Stimulated activated CD8-positive, alpha-beta memory T cell treated with anti-CD3 and anti-CD28 coated beads, Interleukin-15, amount 100 ng/mL, for 1 hour (primary cell): ENCODE measurements at regions not wholly inside any gene's neighbourhood (a gene's known extent, or its start where the extent isn't known, plus 50 kb on each side); places are given as distances from the start of the nearest gene placed in this dataset.

Experiments
- DNase-seq: peaks from one replicate; pipeline ENCODE4 v3.0.0-alpha.2; 2020; ENCODE audit warnings: low read depth

DNA sequence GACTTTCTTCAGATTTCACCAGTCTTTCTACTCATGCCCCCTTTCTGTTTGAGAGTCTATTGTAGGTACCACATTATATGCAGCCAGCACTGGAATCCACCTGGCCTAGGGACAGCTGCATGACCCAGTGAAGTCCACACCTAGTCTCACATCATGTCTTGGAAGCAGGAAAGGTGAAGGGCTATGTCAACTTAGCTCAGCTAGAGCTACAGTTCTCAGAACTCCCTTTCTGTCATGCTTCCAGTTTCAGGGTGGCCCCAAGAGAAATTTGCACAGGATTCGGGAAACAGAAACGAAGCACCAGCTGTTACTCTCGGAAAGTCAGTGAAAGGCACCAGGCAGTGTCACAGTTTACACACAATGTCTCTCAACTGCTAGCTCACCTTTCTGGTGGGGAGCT lies 51.6 kb upstream of the NLRP1 start:
- DNase-seq, result no peak

DNA sequence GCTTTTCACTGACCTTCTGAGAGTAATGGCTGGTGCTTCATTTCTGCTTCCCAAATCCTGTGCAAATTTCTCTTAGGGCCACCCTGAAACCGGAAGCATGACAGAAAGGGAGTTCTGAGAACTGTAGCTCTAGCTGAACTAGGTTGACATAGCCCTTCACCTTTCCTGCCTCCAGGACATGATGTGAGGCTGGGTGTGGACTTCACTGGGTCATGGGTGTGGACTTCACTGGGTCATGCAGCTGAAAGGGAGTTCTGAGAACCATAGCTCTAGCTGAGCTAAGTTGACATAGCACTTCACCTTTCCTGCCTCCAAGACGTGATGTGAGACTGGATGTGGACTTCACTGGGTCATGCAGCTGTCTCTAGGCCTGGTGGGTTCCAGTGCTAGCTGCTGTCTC lies 54.3 kb upstream of the NLRP1 start:
- no peak for DNase-seq

DNA sequence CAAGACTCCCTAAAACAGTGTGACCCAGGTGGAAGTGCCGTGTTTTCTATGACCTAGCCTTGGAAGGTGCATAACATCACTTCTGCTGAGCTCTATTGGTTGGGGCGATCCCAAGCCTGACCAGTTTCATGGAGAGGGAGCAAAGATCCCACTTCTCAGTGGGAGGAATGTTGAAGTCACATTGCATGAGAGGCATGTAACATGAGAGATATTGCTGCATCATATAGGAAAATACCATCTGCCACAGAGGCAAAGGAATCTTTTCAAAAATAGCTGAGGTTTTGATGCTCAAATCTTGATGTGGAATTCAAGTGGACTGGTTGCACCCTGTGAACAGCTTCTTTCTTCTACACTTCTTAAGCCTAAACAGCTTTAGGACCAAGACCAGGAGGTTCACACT lies 56.4 kb upstream of the NLRP1 start:
- no peak for DNase-seq

DNA sequence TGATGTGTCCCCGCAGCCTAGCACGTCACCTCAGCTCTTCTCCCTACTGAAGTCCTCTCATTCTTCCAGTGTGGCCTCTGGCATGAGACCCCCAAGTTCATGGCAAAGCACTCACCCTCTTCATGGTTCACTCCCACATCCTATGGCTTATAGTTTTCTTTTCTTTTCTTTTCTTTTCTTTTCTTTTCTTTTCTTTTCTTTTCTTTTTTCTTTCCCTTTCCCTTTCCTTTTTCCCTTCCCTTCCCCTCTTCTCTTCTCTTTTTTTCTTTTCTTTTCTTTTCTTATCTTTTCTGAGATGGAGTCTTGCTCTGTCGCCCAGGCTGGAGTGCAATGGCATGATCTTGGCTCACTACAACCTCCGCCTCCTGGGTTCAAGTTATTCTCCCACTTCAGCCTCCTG lies 58.4 kb upstream of the NLRP1 start:
- DNase-seq, result no peak

DNA sequence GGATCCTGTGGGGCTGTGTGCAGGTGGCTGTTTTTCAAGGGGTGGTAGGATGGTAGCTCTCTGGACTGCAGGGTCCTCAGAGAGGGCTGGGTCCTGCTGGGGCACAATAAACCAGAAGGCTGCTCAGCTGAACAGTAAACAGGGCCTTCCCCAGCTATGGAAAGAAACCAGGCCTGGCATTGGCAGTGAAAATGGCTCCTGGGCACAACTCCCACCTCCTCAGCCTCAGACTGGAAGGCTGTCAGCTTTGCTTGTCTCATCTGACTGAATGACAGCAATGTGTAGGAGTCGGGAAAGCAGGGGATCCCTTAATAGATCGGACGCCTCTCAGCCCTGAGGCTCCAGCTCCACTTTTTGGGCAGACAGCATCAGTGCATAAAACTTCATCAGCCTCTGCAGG lies 59.8 kb upstream of the NLRP1 start:
- no peak for DNase-seq

DNA sequence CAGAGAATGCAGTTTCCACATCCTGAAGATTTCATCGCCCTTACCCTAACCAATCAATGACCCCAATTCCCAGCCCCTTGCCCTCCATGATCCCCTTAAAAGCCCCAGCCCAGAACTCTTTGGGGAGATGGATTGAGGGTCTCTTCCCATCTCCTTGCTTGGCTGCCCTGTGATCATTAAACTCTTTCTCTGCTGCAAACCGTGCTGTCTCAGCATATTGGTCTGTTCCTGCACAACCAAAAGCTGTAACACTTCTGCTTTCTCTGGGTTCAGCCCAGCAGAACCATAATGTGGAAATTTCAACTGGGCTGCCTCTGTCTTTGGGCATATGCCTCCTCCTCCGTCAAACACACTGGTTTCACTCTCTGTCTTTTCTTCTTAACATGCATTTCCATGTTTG lies 67.0 kb upstream of the NLRP1 start:
- no peak for DNase-seq

DNA sequence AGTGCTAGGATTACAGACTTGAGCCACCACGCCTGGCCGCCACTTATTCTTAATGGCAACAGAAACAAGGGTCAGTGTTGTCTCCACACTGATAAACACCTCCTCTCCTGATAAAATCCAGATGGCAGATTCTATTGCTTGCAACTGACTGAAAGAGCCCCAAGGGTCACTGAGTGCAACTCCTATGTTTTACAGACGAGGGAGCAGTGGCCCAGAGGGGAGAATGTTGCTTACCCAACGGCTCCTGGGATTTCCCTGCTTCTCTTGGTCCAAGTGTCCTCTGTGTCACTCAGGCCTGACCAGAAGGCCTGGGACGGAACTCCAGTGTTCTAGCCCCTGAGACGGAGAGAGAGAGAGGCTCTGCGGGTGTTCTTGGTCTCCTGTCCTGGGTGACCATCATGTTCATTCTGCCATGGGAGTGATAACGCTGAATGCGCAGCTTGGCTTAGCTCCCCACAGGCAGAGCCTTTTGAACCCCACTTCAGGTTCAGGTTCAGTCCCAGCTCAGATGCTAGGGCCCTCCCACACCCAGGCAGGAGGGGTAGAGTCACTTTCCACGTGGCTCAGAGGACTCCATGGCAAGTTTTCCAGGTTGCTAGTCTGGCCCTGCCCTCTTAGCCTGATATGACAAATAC lies 77.3 kb upstream of the NLRP1 start:
- no peak for DNase-seq

DNA sequence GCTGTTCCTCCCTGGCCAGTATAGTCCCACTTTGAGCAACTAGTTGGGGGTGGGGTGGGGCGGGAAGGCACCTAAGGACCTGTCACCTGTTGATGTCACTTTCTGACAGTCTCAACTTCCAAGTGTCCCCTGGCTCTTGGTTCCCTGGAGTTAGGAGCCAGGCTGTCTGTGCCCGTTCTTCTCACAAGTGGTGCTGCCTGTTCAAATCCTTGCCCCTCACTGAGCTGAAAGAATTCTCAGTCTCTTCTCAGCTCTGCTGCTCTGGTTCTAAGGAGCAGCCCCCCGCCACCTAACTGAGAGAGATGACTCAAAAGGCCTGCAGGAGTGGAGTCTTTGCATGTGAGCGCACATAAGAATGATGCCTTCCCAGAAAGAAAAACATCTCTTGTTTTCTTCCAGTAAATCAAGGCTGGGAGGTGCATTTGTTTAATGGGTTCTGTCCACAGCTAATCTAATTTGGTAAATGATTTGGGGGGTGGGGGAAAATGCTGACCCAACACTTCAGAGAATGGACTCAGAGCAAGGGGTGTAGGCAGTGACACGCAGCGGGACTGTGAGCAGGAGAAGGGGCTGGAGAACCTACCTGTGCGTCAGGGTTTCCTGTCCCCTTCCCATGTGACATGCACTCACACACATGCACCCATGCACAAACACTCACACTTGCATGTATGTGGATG lies 78.2 kb upstream of the NLRP1 start:
- no peak for DNase-seq

DNA sequence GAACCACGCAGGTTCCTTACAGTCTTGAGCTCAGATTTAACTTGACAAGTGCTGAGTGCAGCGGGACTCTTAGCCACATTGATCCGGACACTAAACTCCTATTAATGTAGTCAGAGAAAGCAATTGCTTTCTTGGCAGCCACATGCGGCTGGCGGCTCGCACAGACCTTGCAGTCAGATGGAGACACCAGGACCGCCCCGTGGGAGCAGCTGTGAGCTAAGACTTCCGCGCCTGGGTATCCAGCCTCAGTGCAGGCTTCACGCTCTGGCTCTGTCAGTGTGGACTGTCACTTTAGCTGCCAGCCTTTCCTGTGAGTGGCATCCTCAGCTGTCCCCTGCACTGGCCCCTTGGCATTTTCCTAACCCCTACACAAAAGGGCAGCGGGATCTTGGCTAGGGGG lies 80.9 kb upstream of the NLRP1 start:
- no peak for DNase-seq

DNA sequence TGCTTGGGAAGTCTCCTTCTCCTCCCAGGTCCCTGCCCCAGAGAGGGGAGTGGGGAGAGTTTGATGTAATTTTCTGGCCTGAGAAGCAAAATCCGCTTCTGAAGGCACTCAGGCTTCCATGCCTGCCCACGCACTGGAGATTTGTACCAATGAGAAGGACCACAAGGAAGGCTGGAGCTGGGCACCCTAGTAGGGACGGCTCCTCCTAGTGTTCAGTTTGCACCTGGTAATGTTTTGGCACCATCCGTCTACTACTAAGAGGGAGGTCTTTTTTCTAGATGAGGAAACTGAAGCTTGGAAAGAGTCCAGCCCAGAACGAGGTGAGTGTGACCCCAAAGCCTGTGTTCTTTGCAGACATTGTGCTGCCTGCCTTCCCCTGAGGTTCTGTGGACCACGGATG lies 83.6 kb upstream of the NLRP1 start:
- DNase-seq, result no peak

DNA sequence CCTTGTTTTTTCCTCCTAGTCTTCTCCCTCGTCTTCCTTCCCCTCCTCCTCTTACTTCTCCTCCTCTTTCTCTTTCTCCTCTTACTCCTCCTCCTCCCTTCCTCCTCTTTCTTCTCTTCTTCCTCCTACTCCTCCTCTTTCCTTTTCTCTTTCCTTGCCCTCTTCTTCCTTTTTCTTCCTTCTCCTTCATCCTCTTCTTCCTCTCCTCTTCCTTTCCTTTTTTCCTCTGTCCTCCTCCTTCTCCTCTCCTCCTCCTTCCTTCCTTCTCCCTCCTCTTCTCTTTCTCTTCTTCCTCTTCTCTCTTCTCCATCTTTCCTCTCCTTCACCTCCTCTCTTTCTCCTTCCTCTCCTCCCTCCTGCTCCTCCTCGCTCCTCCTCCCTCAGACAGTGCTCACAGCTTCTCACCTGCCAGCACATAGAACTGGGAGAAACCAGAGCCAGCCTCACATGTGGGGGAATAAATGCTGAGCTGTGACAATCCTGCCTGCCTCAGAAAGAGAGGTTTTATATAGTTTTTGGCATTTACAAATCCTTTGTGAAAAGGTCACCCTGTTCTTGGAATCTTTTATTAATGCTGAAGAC lies 84.3 kb upstream of the NLRP1 start:
- DNase-seq, result no peak

DNA sequence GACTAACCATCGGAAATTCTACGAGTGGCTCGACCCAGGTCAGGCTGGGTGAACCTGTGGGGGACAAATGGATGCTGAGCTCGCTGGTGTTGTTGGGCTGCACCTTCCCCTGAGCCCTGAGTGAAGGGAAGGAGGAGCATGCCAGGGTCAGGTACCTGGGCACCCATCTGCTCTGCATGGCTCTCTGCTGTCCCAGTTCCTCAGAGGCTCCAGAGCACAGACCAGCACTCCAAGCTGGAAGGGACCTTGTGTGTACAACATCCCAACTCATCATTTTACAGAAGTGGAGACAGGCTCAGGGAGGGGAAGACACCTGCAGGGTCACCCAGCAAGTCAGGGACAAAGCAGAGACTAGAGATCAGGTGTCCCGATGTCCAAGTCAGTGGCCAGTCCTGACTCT lies 84.9 kb upstream of the NLRP1 start:
- no peak for DNase-seq

DNA sequence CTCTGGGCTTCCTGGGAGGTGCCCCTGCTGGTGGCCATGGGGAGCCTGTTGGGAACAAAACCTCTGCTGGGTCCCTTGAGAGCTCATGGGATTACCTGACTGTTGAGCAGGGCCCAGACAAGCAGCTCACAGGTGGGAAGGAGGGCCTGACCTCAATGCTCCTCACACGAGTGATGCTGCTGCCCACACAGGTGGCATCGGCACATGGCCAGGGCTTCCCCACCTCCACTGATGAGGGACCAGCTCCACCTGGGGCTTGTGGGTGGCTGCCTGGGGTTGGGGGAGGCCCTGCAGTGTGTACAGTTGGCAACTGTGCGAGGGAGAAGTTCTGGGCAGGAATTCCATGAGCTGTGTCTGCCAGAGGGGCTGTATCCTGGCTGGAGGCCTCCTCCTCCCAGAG lies 87.8 kb upstream of the NLRP1 start:
- DNase-seq, result no peak

DNA sequence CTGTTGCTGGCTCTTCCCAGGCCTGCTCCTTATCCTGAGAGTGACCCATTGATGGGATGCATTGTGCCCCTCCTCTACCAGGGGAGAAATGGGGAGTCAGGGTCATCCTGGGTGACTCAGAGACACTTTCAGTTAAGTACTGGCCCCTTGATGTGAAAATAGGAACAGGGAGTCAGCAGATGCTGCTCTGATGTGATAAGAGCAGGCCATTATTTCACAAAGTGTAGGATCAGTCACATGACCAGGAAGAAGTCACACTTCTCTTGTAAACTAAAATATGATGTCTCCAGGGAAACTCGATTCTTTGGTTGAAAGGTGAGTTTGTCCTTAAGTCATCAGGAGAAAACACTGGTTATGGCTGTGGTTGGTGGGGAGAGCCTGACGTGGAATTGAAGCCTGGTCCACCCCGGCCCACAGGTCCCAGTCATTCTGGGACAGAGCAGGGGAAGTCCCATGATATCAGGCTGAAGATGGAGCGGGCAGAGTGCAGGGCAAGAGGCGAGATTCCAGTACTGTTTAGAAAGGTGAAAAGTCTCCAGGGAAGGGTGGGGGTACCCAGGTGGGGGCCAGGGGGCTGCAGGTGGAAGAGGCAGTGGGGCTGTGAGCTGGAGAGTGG lies 88.6 kb upstream of the NLRP1 start:
- DNase-seq, result no peak

DNA sequence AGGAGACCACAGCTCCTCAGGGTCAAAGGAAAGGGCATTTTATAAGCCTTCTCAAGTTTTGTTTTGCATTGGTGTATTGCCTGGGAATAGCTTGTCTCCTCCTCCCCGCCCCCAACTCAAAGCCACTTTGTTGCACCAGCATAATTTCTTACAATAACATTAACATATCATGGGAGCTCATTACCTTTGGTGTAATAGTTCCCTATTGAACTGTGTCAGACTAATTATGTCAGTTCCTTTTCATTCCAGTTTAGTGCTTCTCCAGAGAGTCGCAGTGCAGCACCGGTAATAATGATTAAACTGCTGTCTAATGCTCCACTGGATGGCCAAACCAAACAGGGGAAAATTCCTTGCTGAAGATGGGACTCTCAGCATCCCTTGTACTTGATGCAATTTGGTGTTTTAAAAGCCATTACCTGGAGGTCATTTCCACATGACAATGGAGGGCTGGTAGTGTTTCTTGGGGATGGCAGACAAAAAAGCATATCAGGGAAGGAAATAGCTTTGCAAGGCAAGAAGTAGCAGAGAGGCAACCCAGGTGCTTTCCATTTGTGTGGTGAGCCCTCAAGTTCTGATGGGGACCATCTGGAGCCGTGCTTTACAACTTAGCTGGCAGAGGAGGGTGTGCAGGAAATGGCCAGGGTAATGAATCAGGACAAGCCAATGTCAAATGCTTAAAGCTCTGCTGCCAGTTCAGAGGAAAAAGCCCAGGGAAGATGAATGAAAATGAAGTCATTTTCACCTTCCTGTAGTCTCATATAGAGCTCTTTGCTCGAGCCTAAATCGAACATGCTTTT lies 91.5 kb upstream of the NLRP1 start:
- no peak for DNase-seq

DNA sequence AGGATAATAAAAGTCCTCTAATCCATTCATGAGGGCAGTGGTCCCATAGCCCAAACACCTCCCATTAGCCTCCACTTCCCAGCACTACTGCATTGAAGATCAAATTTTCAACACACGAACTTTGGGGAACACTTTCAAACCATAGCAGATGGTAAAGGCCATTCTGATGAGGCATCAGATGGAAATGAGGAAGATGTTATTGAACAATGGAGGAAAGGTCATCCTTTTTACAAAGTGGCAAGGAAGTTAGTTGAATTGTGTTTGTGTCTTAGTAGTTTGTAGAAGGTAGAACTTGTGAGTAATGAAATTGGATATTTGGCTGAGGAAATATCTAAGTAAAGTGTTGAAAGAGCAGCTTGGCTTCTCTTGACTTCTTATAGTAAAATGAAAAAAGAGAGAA lies 93.3 kb upstream of the NLRP1 start:
- no peak for DNase-seq

DNA sequence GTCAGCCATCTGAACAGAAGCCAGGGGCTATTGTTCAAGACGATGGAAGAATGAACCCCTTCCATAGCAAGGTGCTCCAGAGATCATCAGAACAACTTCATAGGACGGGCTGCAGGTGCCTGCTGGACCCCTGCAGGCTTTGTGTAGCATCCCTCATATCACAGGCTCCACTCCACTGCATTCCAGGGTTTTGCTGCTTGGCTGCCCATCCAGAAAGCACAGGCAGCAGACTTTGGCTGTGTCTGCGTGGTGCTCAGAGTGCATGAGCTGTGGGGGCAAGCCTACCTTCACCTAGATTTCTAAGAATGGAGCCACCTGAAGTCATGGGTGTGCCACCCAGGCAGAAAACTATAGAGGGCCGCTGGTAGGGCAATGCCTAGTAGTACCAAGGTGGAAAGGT lies 93.9 kb upstream of the NLRP1 start:
- DNase-seq, result no peak

DNA sequence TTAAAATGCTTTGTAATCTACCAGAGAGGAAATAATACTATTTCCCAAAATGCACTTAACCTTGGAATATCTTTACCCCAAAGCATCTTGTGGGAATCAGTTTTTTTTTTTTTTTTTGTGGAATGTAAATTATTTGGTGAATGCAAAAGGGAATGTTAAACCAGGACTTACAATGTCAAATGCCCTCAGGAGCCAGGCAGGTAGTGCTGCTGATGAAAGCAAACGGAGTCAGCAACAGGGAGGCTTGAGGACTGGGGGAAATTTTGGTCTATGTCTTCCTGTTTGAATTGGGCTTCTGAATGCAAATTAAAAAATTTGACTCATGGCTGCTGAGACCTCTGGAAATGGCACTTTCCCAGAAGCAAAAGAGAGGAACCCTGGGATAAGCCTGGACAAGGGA lies 96.5 kb upstream of the NLRP1 start:
- DNase-seq, result no peak

DNA sequence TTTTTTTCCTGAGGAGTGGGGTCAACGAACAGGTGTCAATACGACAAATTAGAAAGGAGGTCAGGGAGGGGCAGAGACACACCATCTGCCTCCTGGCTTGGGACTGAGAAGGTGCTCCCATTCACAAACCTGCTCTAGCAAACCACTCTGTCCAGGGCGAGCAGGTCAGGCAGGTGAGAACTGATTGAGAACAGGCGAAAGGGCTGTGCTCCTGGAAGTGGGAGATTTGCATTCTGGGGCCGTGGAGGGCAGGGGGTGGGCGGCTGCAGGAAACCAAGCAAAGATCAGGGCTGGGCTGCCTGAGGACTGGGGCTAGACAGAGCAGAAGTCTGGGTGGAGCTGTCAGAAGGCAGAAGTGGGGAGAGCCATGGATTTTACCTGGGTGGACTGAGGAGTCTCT lies 98.9 kb upstream of the NLRP1 start:
- DNase-seq, result no peak

DNA sequence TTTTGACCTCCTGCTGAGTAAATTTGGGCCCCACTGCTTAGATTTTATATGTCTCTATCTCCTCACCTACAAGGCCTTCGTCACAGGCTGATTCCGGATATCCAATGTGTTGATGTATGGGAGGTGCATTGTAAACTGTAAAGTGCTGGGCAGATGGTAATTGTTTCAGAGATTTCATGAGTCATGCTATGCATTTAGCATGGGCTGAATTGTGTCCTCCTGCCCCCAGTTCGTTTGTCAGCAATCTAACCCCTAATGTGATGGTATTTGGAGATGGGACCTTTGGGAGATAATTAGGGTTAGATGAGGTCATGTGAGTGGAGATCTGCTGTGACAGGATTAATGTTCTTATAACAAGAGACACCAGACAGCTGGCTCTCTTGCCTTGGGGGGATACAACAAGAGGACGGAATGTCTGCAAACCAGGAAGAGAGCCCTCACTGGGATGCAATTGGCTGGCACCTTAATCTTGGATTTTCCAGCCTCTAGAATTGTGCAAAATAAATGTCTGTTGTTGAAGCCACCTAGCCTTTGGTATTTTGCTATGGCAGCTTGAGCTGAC lies 101.8 kb upstream of the NLRP1 start:
- no peak for DNase-seq

DNA sequence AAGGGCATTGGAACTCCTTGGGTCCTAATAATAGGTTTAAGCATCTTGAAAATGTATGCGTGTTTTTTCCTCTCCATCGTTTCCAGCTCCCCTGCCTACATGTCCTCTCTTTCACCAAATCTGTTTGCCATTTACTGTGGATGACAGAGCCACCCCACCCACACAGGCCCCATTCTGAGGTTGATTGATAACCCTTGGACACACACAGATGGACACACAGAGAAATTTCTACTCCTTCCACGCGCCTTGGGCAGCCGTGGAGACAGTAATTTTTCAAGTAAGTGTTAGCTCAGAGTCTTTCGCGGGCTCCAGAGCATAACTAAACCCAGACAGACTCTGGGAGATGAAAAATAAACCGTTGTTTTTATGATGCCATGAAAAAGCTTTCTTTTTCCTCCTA lies 103.3 kb upstream of the NLRP1 start:
- DNase-seq, result no peak

DNA sequence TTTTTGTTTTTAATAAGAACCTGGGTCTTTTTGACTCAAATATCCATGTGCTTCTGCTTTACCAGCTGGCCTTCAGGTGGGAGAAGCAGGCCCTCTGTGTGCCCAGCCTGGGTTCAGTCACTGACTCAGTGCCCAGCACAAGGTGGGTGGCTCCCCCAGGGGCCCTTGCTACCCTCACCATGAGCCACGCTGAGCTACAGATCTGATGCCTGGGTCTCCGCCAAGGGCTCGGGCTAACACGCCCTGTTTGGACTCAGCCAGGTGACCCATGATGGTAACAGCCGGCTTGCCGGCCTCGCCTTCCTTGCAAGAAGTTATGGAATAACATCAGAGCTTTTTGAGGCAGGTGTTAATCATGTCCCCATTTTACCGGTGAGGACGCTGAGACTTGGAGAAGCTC lies 109.5 kb upstream of the NLRP1 start:
- DNase-seq, result no peak
